B cell (primary cell): ENCODE measurements at regions not wholly inside any gene's neighbourhood (a gene's known extent, or its start where the extent isn't known, plus 50 kb on each side); places are given as distances from the start of the nearest gene placed in this dataset.

Experiments
- CTCF ChIP-seq: fragments of 200-600 bp; IDR thresholded peaks from one replicate; pipeline ENCODE4 v1.8.0; 2022; ENCODE audit warnings: antibody characterized with exemption, mild to moderate bottlenecking
- EZH2 ChIP-seq: IDR thresholded peaks from 2 replicates; pipeline ENCODE4 v1.6.1; 2012; ENCODE audit warnings: borderline replicate concordance, low read depth, mild to moderate bottlenecking, moderate library complexity, low read length; ENCODE audit not compliant: insufficient read depth, poor library complexity, severe bottlenecking

GRCh38 chr13:91232716-91233115, 114.8 kb upstream of the MIR17HG start:
- no peak for TF ChIP-seq CTCF
- no peak for TF ChIP-seq EZH2
